Esophagus muscularis mucosa (tissue), 4 donors: ENCODE measurements at regions not wholly inside any gene's neighbourhood (a gene's known extent, or its start where the extent isn't known, plus 50 kb on each side); places are given as distances from the start of the nearest gene placed in this dataset.

Experiments used
- DNase-seq: peaks from one replicate; pipeline ENCODE4 v3.0.0-alpha.2; 2017; ENCODE audit errors: extremely low spot score
- H3K27ac ChIP-seq, 4 donors: fragments of 200-600 bp; sonication (generic); replicated peaks in 1 of 4; 1 replicate in 3 of 4; 2 replicates in 1 of 4; pipeline ENCODE4 v1.5.1; 2016 to 2019; ENCODE audit warnings: mild to moderate bottlenecking in 1 of 4
- H3K27me3 ChIP-seq, 4 donors: fragments of 200-600 bp; sonication (generic); one replicate each; pipeline versions ENCODE4 v1.5.1 to v1.6.0; 2016 to 2019
- H3K36me3 ChIP-seq, 4 donors: fragments of 200-600 bp; sonication (generic); one replicate each; pipeline ENCODE4 v1.5.1; 2016 to 2019
- H3K4me1 ChIP-seq, 4 donors: fragments of 200-600 bp; sonication (generic); one replicate each; pipeline ENCODE4 v1.5.1; 2016 to 2019
- H3K4me3 ChIP-seq, 4 donors: fragments of 200-600 bp; sonication (generic); 1 replicate in 2 of 4; 2 replicates in 2 of 4; pipeline ENCODE4 v1.5.1; 2016 to 2019; ENCODE audit warnings: mild to moderate bottlenecking in 4 of 4, moderate library complexity in 1 of 4
- H3K9me3 ChIP-seq, 4 donors: fragments of 200-600 bp; sonication (generic); 1 replicate in 3 of 4; 2 replicates in 1 of 4; pipeline ENCODE4 v1.5.1; 2016 to 2019
- EP300 ChIP-seq: sonication (generic); formaldehyde crosslinking; IDR thresholded peaks from one replicate; pipeline ENCODE4 v1.6.1; 2017; ENCODE audit warnings: antibody characterized with exemption
- POLR2A ChIP-seq: fragments of 450-650 bp; IDR thresholded peaks from one replicate; pipeline ENCODE4 v1.6.1; 2017; ENCODE audit warnings: antibody characterized with exemption, moderate library complexity, mild to moderate bottlenecking, low read depth
- POLR2AphosphoS5 ChIP-seq, 2 donors: sonication (generic); formaldehyde crosslinking; IDR thresholded peaks; one replicate each; pipeline ENCODE4 v1.6.1; 2017; ENCODE audit warnings: antibody characterized with exemption in 2 of 2
- WGBS: methylation state at CpG from one replicate; pipeline ENCODE4 v1.1.5; 2018; 5-methylcytosine and 5-hydroxymethylcytosine counted together
- intact Hi-C: fragments of 100-400 bp; cut with DNase I; formaldehyde crosslinking; loops from one replicate; pipeline ENCODE4 v1.15.1; 2023
- TF ChIP-seq, protein P1 (sequence below), 3 experiments: fragments of 200-600 bp in 2 of 3; fragments of 450-650 bp in 1 of 3; sonication (generic) in 2 of 3; IDR thresholded peaks; one replicate each; pipeline ENCODE4 v1.5.1; 2017 to 2019; ENCODE audit warnings: antibody characterized with exemption in 3 of 3, mild to moderate bottlenecking in 2 of 3, moderate library complexity in 1 of 3

GRCh38 chr6:140912686-140913085, 1220.0 kb upstream of the GJE1 start:
- intact Hi-C loops, result no loop called here
- 91% methylated on average over 3 of the region's 3 CpGs for WGBS
- DNase-seq, result no peak
- H3K9me3 ChIP-seq, result peaks cover 0 to 5% (median 0%) of the 10 kb centered on the region in 4 donors
- no peak overlapping the region for H3K27ac ChIP-seq
- no peak overlapping the region for H3K4me3 ChIP-seq
- TF ChIP-seq EP300 (no peak), POLR2A (no peak)
- no peaks in the 10 kb centered on the region for H3K27me3 ChIP-seq
- no peaks in the 10 kb centered on the region for H3K36me3 ChIP-seq
- peaks cover 0 to 7% (median 5%) of the 10 kb centered on the region in 4 donors for H3K4me1 ChIP-seq

DNA sequence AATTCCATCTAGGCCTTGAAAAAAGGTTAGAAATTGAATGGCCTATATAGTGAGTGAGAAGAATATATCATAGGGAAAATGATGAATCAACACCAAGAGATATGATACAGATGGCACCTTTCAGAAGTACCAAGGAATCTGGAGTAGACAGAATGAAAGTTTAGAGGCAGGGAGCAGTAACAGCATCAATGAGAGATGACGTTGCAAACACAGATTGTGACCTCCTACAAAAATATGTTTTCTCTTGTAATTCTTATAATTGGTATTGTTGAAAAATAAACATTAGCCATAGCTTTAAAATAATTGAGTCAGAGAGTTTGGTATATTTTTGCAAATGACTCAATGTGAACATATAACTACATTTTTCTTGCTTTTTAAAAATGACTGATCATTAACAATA, 1223.1 kb upstream of the GJE1 start:
- 87% methylated on average over 1 of the region's 1 CpG for WGBS
- H3K4me1 ChIP-seq, result no peaks in the 10 kb centered on the region
- H3K27me3 ChIP-seq, result no peaks in the 10 kb centered on the region
- TF ChIP-seq, protein P1, sequence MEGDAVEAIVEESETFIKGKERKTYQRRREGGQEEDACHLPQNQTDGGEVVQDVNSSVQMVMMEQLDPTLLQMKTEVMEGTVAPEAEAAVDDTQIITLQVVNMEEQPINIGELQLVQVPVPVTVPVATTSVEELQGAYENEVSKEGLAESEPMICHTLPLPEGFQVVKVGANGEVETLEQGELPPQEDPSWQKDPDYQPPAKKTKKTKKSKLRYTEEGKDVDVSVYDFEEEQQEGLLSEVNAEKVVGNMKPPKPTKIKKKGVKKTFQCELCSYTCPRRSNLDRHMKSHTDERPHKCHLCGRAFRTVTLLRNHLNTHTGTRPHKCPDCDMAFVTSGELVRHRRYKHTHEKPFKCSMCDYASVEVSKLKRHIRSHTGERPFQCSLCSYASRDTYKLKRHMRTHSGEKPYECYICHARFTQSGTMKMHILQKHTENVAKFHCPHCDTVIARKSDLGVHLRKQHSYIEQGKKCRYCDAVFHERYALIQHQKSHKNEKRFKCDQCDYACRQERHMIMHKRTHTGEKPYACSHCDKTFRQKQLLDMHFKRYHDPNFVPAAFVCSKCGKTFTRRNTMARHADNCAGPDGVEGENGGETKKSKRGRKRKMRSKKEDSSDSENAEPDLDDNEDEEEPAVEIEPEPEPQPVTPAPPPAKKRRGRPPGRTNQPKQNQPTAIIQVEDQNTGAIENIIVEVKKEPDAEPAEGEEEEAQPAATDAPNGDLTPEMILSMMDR (IDR thresholded peaks at IDR 0.05), result no peak
- TF ChIP-seq POLR2A, result no peak
- no peak for TF ChIP-seq POLR2AphosphoS5 (IDR thresholded peaks at IDR 0.05)
- TF ChIP-seq EP300, result no peak
- no peak overlapping the region for H3K27ac ChIP-seq
- DNase-seq, result no peak
- no peaks in the 10 kb centered on the region for H3K36me3 ChIP-seq
- H3K9me3 ChIP-seq, result no peaks in the 10 kb centered on the region
- no peak overlapping the region for H3K4me3 ChIP-seq
- intact Hi-C loops, result no loop called here

- TF ChIP-seq POLR2A (no peak), POLR2AphosphoS5 (IDR thresholded peaks at IDR 0.05) (no peak), EP300 (no peak)
- TF ChIP-seq, protein P1 (IDR thresholded peaks at IDR 0.05), result no peak
- no peak overlapping the region for H3K4me3 ChIP-seq
- H3K4me1 ChIP-seq, result no peaks in the 10 kb centered on the region
- no peaks in the 10 kb centered on the region for H3K9me3 ChIP-seq
- intact Hi-C loops, result no loop called here
- H3K27me3 ChIP-seq, result no peaks in the 10 kb centered on the region
- no peaks in the 10 kb centered on the region for H3K36me3 ChIP-seq
- no peak for DNase-seq
- H3K27ac ChIP-seq, result no peak overlapping the region
These were observed 1223.6 kb upstream of the GJE1 start for GRCh38 chr6:140909156-140909555.

GRCh38 chr6:140908505-140908904, 1224.2 kb upstream of the GJE1 start:
- Histone ChIP-seq H3K36me3 (no peaks in the 10 kb centered on the region), H3K4me1 (no peaks in the 10 kb centered on the region), H3K9me3 (no peaks in the 10 kb centered on the region), H3K27me3 (no peaks in the 10 kb centered on the region), H3K27ac (no peak overlapping the region), H3K4me3 (no peak overlapping the region)
- intact Hi-C loops, result no loop called here
- DNase-seq, result no peak
- TF ChIP-seq POLR2AphosphoS5 (IDR thresholded peaks at IDR 0.05) (no peak), POLR2A (no peak), EP300 (no peak)
- TF ChIP-seq, protein P1 (IDR thresholded peaks at IDR 0.05), result no peak

GRCh38 chr6:140907235-140907634, 1225.5 kb upstream of the GJE1 start:
- DNase-seq, result no peak
- 86% methylated on average over 5 of the region's 9 CpGs for WGBS
- no peak overlapping the region for H3K4me3 ChIP-seq

More at GRCh38 chr6:140907235-140907634, 1225.5 kb upstream of the GJE1 start:
- Histone ChIP-seq H3K36me3 (no peaks in the 10 kb centered on the region), H3K4me1 (no peaks in the 10 kb centered on the region), H3K27ac (no peak overlapping the region), H3K9me3 (no peaks in the 10 kb centered on the region), H3K27me3 (no peaks in the 10 kb centered on the region)
- intact Hi-C loops, result no loop called here
- TF ChIP-seq POLR2A (no peak), POLR2AphosphoS5 (IDR thresholded peaks at IDR 0.05) (no peak), EP300 (no peak)
- TF ChIP-seq, protein P1 (IDR thresholded peaks at IDR 0.05), result no peak
